ENCODE measurements at regions not wholly inside any gene's neighbourhood (a gene's known extent, or its start where the extent isn't known, plus 50 kb on each side); places are given as distances from the start of the nearest gene placed in this dataset.

DNA sequence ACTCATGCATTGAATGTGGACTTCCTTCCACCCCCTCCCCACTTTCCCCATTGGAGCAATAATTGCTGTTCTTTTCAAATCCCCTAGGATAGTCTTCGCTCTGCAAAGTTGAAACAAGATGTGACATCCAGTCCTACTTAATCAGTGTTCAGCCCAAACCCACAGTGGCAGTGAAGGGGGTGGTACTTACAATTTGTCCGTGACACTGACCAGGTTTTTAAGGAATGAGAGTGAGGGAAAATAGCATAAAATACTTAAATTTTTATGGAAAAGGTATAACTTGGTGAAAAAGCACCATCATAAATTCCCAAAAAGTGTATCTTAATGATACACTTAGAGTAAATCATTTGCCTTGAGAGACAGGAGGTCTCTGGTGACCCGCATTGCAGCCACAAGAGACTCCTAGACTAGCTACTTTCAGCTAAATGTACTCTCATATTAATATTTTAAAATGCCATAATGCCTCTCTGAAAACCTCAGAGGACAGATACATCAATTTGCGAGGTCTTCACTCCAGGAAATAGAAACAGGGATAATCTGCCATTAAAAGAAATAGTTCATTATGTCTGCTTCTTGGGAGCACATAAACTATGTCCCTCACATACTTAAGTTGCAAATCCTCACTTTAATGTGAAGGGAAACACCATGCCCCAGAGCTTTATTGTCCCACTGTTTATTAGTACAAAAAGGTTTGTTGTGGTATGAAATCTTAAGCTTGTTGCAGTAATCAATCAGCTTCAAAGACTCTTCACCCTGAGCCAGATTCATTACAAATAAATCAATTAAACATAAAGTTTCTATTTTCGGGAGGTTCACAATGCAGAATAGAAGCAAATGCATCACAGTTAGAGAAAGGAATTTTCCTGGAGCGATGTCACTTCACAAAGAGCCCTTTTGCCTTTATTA is 343.6 kb upstream of the ISL1 start:
- Histone ChIP-seq H4K8ac (ENCODE audit: low read length) (no peak overlapping the region), H3K4me2 (ENCODE audit: low read length, poor library complexity, severe bottlenecking) (no peak overlapping the region)

DNA sequence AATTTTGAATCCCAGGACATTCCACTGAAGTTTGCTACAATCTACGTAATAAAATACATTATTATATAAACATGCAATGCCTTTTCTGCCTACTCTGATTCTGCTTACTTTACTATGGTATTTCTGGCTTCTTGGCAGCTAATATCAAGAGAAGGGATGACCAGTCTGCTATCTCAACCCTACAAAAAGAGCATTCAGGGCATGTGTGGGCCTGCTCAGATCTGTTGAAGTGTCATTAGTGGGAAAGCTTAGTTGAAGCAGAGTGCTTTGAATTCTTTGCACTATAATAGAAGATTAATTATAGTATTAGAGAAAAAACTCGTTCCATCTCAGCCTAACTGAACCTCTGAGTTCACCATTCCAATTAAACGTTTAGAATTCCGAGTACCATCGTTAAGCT is 339.5 kb upstream of the ISL1 start:
- no peak overlapping the region for H2BK12ac ChIP-seq (ENCODE audit: low read length in 2 of 2)
- no peak for DNase-seq
- no peak overlapping the region for H3K4ac ChIP-seq (ENCODE audit: low read depth in 1 of 2, low read length in 2 of 2)
- no peak overlapping the region for H3K4me2 ChIP-seq (ENCODE audit: low read length, poor library complexity, severe bottlenecking)
- H3K9ac ChIP-seq (ENCODE audit: low read length): no peak overlapping the region
- H2BK5ac ChIP-seq (ENCODE audit: low read depth, low read length, poor library complexity, severe bottlenecking): no peak overlapping the region
- H3K27ac ChIP-seq (ENCODE audit: low read length, poor library complexity, severe bottlenecking): no peak overlapping the region
- H2AFZ ChIP-seq (ENCODE audit: low read depth, low read length): no peak overlapping the region
- no peak overlapping the region for H3K23ac ChIP-seq (ENCODE audit: low read length in 2 of 2)
- no peak overlapping the region for H2BK15ac ChIP-seq (ENCODE audit: low read depth, poor library complexity, severe bottlenecking)
- H3K36me3 ChIP-seq (ENCODE audit: control insufficient read depth in 1 of 2, insufficient read depth in 2 of 2, low read depth in 1 of 2, low read length in 2 of 2): no peaks in the 10 kb centered on the region
- no peak overlapping the region for H3K18ac ChIP-seq (ENCODE audit: low read depth in 1 of 2, low read length in 2 of 2)
- no peak overlapping the region for H2BK120ac ChIP-seq (ENCODE audit: low read depth, low read length)
- no peak overlapping the region for H4K8ac ChIP-seq (ENCODE audit: low read length)
- H3K79me1 ChIP-seq (replicated peaks; ENCODE audit: low read length, poor library complexity, severe bottlenecking): no peaks in the 10 kb centered on the region
- no peaks in the 10 kb centered on the region for H3K4me1 ChIP-seq (ENCODE audit: control insufficient read depth, insufficient read depth, low read depth, low read length)
- H3K9me3 ChIP-seq (ENCODE audit: control insufficient read depth, low read length): no peaks in the 10 kb centered on the region
- no peak overlapping the region for H3K14ac ChIP-seq (ENCODE audit: low read length in 2 of 2)
- H2AK5ac ChIP-seq (ENCODE audit: low read length, severe bottlenecking): no peak overlapping the region
- H3K27me3 ChIP-seq (ENCODE audit: control insufficient read depth in 1 of 2, insufficient read depth in 1 of 2, low read length in 2 of 2): no peaks in the 10 kb centered on the region
- no CpG with 5 or more reads among the region's 5 CpGs for WGBS
- H3K4me3 ChIP-seq (ENCODE audit: insufficient read depth in 1 of 2, low read depth in 1 of 2, low read length in 2 of 2): no peak overlapping the region
- no peak overlapping the region for H4K91ac ChIP-seq (ENCODE audit: low read length)

More for the DNA sequence above, 343.6 kb upstream of the ISL1 start:
- DNase-seq: no peak
- Histone ChIP-seq H2BK12ac (ENCODE audit: low read length in 2 of 2) (no peak overlapping the region), H3K36me3 (ENCODE audit: control insufficient read depth in 1 of 2, insufficient read depth in 2 of 2, low read depth in 1 of 2, low read length in 2 of 2) (no peaks in the 10 kb centered on the region), H3K9ac (ENCODE audit: low read length) (no peak overlapping the region), H2BK5ac (ENCODE audit: low read depth, low read length, poor library complexity, severe bottlenecking) (no peak overlapping the region), H3K14ac (ENCODE audit: low read length in 2 of 2) (no peak overlapping the region), H3K23ac (ENCODE audit: low read length in 2 of 2) (no peak overlapping the region), H2BK15ac (ENCODE audit: low read depth, poor library complexity, severe bottlenecking) (no peak overlapping the region), H3K18ac (ENCODE audit: low read depth in 1 of 2, low read length in 2 of 2) (no peak overlapping the region), H2AFZ (ENCODE audit: low read depth, low read length) (no peak overlapping the region), H2AK5ac (ENCODE audit: low read length, severe bottlenecking) (no peak overlapping the region), H3K9me3 (ENCODE audit: control insufficient read depth, low read length) (no peaks in the 10 kb centered on the region), H3K79me1 (replicated peaks; ENCODE audit: low read length, poor library complexity, severe bottlenecking) (no peaks in the 10 kb centered on the region), H4K91ac (ENCODE audit: low read length) (no peak overlapping the region), H2BK120ac (ENCODE audit: low read depth, low read length) (no peak overlapping the region), H3K4me3 (ENCODE audit: insufficient read depth in 1 of 2, low read depth in 1 of 2, low read length in 2 of 2) (no peak overlapping the region), H3K27ac (ENCODE audit: low read length, poor library complexity, severe bottlenecking) (no peak overlapping the region), H3K4me1 (ENCODE audit: control insufficient read depth, insufficient read depth, low read depth, low read length) (no peaks in the 10 kb centered on the region), H3K4ac (ENCODE audit: low read depth in 1 of 2, low read length in 2 of 2) (no peak overlapping the region), H3K27me3 (ENCODE audit: control insufficient read depth in 1 of 2, insufficient read depth in 1 of 2, low read length in 2 of 2) (no peaks in the 10 kb centered on the region)
- WGBS: 79% methylated on average over 4 of the region's 6 CpGs

DNA sequence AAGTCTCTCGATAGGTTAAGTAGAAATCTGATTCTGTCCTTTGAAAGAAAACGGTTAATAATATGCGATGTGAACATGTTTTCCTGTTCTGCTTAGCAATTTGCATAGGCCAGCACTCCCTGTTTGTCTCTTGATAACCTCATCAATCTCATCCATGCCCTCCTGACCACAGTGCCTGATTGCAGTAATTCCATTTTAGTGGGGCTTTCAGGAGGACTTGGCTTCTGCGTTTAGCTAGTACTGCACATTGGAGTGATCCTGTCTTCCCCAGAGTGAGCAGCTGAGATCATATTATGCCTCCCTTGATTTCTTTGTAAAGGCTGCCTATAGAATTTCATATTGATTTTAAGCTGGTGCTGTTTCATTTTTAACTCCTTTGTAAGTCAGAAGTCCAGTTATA is 335.9 kb upstream of the ISL1 start:
- Histone ChIP-seq H3K27ac (ENCODE audit: low read length, poor library complexity, severe bottlenecking) (no peak overlapping the region), H3K9ac (ENCODE audit: low read length) (no peak overlapping the region), H3K4me3 (ENCODE audit: insufficient read depth in 1 of 2, low read depth in 1 of 2, low read length in 2 of 2) (no peak overlapping the region), H3K14ac (ENCODE audit: low read length in 2 of 2) (no peak overlapping the region), H3K79me1 (replicated peaks; ENCODE audit: low read length, poor library complexity, severe bottlenecking) (no peaks in the 10 kb centered on the region), H2BK12ac (ENCODE audit: low read length in 2 of 2) (no peak overlapping the region), H3K4me2 (ENCODE audit: low read length, poor library complexity, severe bottlenecking) (no peak overlapping the region), H3K18ac (ENCODE audit: low read depth in 1 of 2, low read length in 2 of 2) (no peak overlapping the region), H4K8ac (ENCODE audit: low read length) (no peak overlapping the region), H3K4me1 (ENCODE audit: control insufficient read depth, insufficient read depth, low read depth, low read length) (no peaks in the 10 kb centered on the region), H2AFZ (ENCODE audit: low read depth, low read length) (no peak overlapping the region), H3K23ac (ENCODE audit: low read length in 2 of 2) (no peak overlapping the region), H4K91ac (ENCODE audit: low read length) (no peak overlapping the region), H3K4ac (ENCODE audit: low read depth in 1 of 2, low read length in 2 of 2) (no peak overlapping the region), H2BK5ac (ENCODE audit: low read depth, low read length, poor library complexity, severe bottlenecking) (no peak overlapping the region), H3K9me3 (ENCODE audit: control insufficient read depth, low read length) (no peaks in the 10 kb centered on the region), H3K27me3 (ENCODE audit: control insufficient read depth in 1 of 2, insufficient read depth in 1 of 2, low read length in 2 of 2) (no peaks in the 10 kb centered on the region), H2BK15ac (ENCODE audit: low read depth, poor library complexity, severe bottlenecking) (no peak overlapping the region), H3K36me3 (ENCODE audit: control insufficient read depth in 1 of 2, insufficient read depth in 2 of 2, low read depth in 1 of 2, low read length in 2 of 2) (no peaks in the 10 kb centered on the region), H2AK5ac (ENCODE audit: low read length, severe bottlenecking) (no peak overlapping the region), H2BK120ac (ENCODE audit: low read depth, low read length) (no peak overlapping the region)
- DNase-seq: no peak
- 98% methylated on average over 4 of the region's 4 CpGs for WGBS

DNA sequence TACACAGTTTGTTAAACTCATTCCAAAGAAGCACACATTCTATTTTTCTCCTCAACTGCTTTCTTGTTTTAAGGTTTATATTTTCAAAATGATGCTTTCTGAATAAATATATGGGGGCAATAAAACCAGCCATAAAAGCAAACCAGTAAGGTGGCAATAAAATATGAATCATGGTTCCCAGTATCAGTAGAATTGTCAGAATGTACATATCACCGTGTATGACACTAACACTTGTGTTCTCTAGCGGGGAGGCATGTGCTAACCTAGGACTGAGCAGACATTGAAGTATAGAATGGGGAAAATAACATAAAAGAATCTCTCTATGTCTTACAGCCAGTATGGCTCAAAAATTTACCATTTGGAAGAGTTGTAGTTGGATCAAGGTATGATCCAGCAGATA is 329.9 kb upstream of the ISL1 start:
- no peaks in the 10 kb centered on the region for H3K4me1 ChIP-seq (ENCODE audit: control insufficient read depth, insufficient read depth, low read depth, low read length)
- H2AK5ac ChIP-seq (ENCODE audit: low read length, severe bottlenecking): no peak overlapping the region
- no peak overlapping the region for H2BK5ac ChIP-seq (ENCODE audit: low read depth, low read length, poor library complexity, severe bottlenecking)
- no peak overlapping the region for H3K4me2 ChIP-seq (ENCODE audit: low read length, poor library complexity, severe bottlenecking)
- H3K14ac ChIP-seq (ENCODE audit: low read length in 2 of 2): no peak overlapping the region
- H3K18ac ChIP-seq (ENCODE audit: low read depth in 1 of 2, low read length in 2 of 2): no peak overlapping the region
- no peak overlapping the region for H4K91ac ChIP-seq (ENCODE audit: low read length)
- H3K79me1 ChIP-seq (replicated peaks; ENCODE audit: low read length, poor library complexity, severe bottlenecking): no peaks in the 10 kb centered on the region
- no peak overlapping the region for H3K23ac ChIP-seq (ENCODE audit: low read length in 2 of 2)
- H3K9ac ChIP-seq (ENCODE audit: low read length): no peak overlapping the region
- H2AFZ ChIP-seq (ENCODE audit: low read depth, low read length): no peak overlapping the region
- no peak overlapping the region for H2BK12ac ChIP-seq (ENCODE audit: low read length in 2 of 2)
- H3K4ac ChIP-seq (ENCODE audit: low read depth in 1 of 2, low read length in 2 of 2): no peak overlapping the region
- no peaks in the 10 kb centered on the region for H3K36me3 ChIP-seq (ENCODE audit: control insufficient read depth in 1 of 2, insufficient read depth in 2 of 2, low read depth in 1 of 2, low read length in 2 of 2)
- no peak overlapping the region for H2BK15ac ChIP-seq (ENCODE audit: low read depth, poor library complexity, severe bottlenecking)
- no peak overlapping the region for H2BK120ac ChIP-seq (ENCODE audit: low read depth, low read length)
- H3K27ac ChIP-seq (ENCODE audit: low read length, poor library complexity, severe bottlenecking): no peak overlapping the region
- H3K27me3 ChIP-seq (ENCODE audit: control insufficient read depth in 1 of 2, insufficient read depth in 1 of 2, low read length in 2 of 2): no peaks in the 10 kb centered on the region
- H4K8ac ChIP-seq (ENCODE audit: low read length): no peak overlapping the region
- no peak for DNase-seq
- H3K4me3 ChIP-seq (ENCODE audit: insufficient read depth in 1 of 2, low read depth in 1 of 2, low read length in 2 of 2): no peak overlapping the region
- 96% methylated on average over 2 of the region's 2 CpGs for WGBS
- no peaks in the 10 kb centered on the region for H3K9me3 ChIP-seq (ENCODE audit: control insufficient read depth, low read length)
